Keratinocyte (primary cell): ENCODE measurements at regions not wholly inside any gene's neighbourhood (a gene's known extent, or its start where the extent isn't known, plus 50 kb on each side); places are given as distances from the start of the nearest gene placed in this dataset.

Source experiments
- CTCF ChIP-seq, 3 experiments: IDR thresholded peaks in 1 of 3; conservative IDR thresholded peaks in 1 of 3; optimal IDR thresholded peaks in 1 of 3; 2 replicates in 2 of 3; 3 replicates in 1 of 3; pipeline versions ENCODE3 to v1.5.1; 2011; ENCODE audit warnings: low read length in 3 of 3, mild to moderate bottlenecking in 3 of 3, moderate library complexity in 2 of 3, control low read depth in 1 of 3, inconsistent platforms in 1 of 3; ENCODE audit not compliant: insufficient read depth in 2 of 3; ENCODE audit errors: extremely low read depth in 1 of 3
- EZH2 ChIP-seq: IDR thresholded peaks from one replicate; pipeline ENCODE4 v1.6.1; 2012; ENCODE audit warnings: inconsistent platforms, mild to moderate bottlenecking, low read length, moderate library complexity

- TF ChIP-seq CTCF (optimal IDR thresholded peaks at IDR 0.05 in 1 of 3, IDR thresholded peaks at IDR 0.05 in 1 of 3, conservative IDR thresholded peaks at IDR 0.05 in 1 of 3; ENCODE audit: extremely low read depth in 1 of 3, insufficient read depth in 2 of 3, low read length in 3 of 3) (no peak), EZH2 (no peak)
Measured at GRCh38 chr20:40785346-40785745, 96.3 kb upstream of the MAFB start.
